Body of pancreas (tissue), 4 donors: ENCODE measurements at regions not wholly inside any gene's neighbourhood (a gene's known extent, or its start where the extent isn't known, plus 50 kb on each side); places are given as distances from the start of the nearest gene placed in this dataset.

Experiments used
- POLR2A ChIP-seq, 3 donors: fragments of 450-650 bp; IDR thresholded peaks; one replicate each; pipeline ENCODE4 v1.6.1; 2016; ENCODE audit warnings: antibody characterized with exemption in 3 of 3, mild to moderate bottlenecking in 2 of 3
- TF ChIP-seq, protein P1 (sequence below), 7 experiments: fragments of 450-650 bp in 4 of 7; fragments of 200-600 bp in 3 of 7; sonication (generic) in 3 of 7; IDR thresholded peaks; one replicate each; pipeline ENCODE4 v1.5.1; 2016 to 2019; ENCODE audit warnings: antibody characterized with exemption in 7 of 7

DNA sequence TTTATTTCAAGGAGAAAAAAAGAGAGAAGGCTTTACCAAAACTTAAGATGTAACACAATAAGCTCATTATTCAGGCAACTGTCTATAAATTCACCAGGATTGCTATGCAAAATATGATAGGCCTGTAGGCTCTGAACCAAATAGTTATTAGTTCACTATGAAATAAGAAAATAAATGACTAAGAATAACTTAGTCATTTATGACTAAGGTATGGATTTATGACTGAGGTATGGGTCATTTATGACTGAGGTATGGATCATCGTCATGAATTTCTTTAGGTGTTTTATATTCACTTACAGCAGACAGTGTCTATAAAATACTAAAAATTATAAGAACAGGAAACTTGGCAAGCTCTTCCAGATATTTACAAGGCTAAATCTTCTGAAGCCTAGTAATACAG lies 52.1 kb upstream of the SNX9 start:
- TF ChIP-seq, protein P1, sequence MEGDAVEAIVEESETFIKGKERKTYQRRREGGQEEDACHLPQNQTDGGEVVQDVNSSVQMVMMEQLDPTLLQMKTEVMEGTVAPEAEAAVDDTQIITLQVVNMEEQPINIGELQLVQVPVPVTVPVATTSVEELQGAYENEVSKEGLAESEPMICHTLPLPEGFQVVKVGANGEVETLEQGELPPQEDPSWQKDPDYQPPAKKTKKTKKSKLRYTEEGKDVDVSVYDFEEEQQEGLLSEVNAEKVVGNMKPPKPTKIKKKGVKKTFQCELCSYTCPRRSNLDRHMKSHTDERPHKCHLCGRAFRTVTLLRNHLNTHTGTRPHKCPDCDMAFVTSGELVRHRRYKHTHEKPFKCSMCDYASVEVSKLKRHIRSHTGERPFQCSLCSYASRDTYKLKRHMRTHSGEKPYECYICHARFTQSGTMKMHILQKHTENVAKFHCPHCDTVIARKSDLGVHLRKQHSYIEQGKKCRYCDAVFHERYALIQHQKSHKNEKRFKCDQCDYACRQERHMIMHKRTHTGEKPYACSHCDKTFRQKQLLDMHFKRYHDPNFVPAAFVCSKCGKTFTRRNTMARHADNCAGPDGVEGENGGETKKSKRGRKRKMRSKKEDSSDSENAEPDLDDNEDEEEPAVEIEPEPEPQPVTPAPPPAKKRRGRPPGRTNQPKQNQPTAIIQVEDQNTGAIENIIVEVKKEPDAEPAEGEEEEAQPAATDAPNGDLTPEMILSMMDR (IDR thresholded peaks at IDR 0.05) = no peak
- TF ChIP-seq POLR2A (IDR thresholded peaks at IDR 0.05) = no peak
